ENCODE measurements at regions not wholly inside any gene's neighbourhood (a gene's known extent, or its start where the extent isn't known, plus 50 kb on each side); places are given as distances from the start of the nearest gene placed in this dataset.

DNA sequence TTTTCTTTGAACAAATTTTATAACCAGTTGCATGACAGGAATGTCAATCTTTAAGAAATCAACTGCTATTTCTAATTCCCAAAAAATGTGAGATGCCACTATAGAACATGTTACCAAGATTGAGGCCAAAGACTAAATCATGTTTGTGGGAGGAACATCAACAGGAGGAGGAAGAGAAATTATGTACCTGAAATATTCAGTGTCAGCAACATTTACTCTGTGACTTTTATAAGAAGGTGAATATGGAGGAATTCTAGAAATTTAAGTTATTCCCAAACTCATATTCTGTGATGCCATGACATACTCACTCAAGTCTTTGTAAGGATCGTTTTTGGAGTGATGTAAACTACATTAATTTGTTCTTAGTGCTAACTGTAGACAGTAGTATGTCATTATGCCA lies 408.4 kb downstream of the SH2D4B start:
- no peaks in the 10 kb centered on the region for H3K79me2 ChIP-seq (ENCODE audit: insufficient read depth, low read length)
- TF ChIP-seq, protein P1, sequence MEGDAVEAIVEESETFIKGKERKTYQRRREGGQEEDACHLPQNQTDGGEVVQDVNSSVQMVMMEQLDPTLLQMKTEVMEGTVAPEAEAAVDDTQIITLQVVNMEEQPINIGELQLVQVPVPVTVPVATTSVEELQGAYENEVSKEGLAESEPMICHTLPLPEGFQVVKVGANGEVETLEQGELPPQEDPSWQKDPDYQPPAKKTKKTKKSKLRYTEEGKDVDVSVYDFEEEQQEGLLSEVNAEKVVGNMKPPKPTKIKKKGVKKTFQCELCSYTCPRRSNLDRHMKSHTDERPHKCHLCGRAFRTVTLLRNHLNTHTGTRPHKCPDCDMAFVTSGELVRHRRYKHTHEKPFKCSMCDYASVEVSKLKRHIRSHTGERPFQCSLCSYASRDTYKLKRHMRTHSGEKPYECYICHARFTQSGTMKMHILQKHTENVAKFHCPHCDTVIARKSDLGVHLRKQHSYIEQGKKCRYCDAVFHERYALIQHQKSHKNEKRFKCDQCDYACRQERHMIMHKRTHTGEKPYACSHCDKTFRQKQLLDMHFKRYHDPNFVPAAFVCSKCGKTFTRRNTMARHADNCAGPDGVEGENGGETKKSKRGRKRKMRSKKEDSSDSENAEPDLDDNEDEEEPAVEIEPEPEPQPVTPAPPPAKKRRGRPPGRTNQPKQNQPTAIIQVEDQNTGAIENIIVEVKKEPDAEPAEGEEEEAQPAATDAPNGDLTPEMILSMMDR (IDR thresholded peaks at IDR 0.05; ENCODE audit: insufficient read depth, low read depth, low read length): no peak
- no peak for TF ChIP-seq EZH2 (IDR thresholded peaks at IDR 0.05; ENCODE audit: insufficient read depth, low read length)
- no peak overlapping the region for H3K9ac ChIP-seq (ENCODE audit: low read length)
- no peak overlapping the region for H3K4me3 Mint-ChIP-seq (ENCODE audit: unreplicated experiment)
- H3K4me2 ChIP-seq (ENCODE audit: low read length): no peak overlapping the region
- H3K27ac ChIP-seq (ENCODE audit: low read depth, low read length): no peak overlapping the region
- H3K4me3 ChIP-seq (ENCODE audit: insufficient read depth, low read depth, low read length): no peak overlapping the region
- no peaks in the 10 kb centered on the region for H3K36me3 Mint-ChIP-seq (ENCODE audit: low read depth, unreplicated experiment)
- no peaks in the 10 kb centered on the region for H3K9me3 ChIP-seq (ENCODE audit: insufficient read depth, low read depth, low read length)
- H4K20me1 ChIP-seq (ENCODE audit: insufficient read depth, low read length): no peaks in the 10 kb centered on the region
- FAIRE-seq: no peak
- H3K27me3 Mint-ChIP-seq (ENCODE audit: low read depth, unreplicated experiment): peaks cover 2% of the 10 kb centered on the region
- H3K27me3 ChIP-seq (ENCODE audit: insufficient read depth, low read length): no peaks in the 10 kb centered on the region
- no peaks in the 10 kb centered on the region for H3K36me3 ChIP-seq (ENCODE audit: insufficient read depth, low read length)
- no peaks in the 10 kb centered on the region for H3K4me1 ChIP-seq (ENCODE audit: insufficient read depth, low read length)
- DNase-seq (ENCODE audit: low read depth): no peak
- H3K27ac Mint-ChIP-seq (ENCODE audit: unreplicated experiment): no peak overlapping the region
- H3K9me3 Mint-ChIP-seq (ENCODE audit: unreplicated experiment): no peaks in the 10 kb centered on the region
- no peak overlapping the region for H2AFZ ChIP-seq (ENCODE audit: low read depth, low read length)
- H3K4me1 Mint-ChIP-seq (ENCODE audit: low read depth, unreplicated experiment): no peaks in the 10 kb centered on the region

DNA sequence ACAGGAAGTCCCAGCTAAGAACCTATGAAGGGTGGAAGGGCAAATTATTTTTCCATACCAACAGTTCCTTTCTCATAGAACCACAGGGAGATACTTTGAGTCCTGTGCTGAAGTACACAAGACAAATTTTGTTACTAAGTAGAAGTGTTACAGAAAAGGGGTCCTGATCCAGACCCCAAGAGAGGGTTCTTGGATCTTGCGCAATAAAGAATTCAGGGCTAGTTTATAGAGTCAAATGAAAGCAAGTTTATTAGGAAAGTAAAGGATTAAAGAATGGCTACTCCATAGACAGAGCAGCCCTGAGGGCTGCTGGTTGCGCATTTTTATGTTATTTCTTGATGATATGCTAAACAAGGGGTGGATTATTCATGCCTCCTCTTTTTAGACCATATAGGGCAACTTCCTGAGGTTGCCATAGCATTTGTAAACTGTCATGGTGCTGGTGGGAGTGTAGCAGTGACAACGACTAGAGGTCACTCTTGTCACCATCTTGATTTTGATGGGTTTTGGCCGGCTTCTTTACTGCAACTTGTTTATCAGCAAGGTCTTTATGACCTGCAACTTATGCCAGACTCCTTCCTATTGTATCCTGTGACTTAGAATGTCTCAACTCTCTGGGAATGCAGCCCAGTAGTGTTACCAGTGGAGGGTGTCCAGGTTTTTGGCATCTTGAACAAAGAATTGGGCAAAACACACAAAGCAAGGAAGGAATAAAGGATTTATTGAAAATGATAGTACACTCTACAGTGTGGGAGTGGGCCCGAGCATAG lies 409.4 kb downstream of the SH2D4B start:
- Histone ChIP-seq H4K20me1 (ENCODE audit: insufficient read depth, low read length) (no peaks in the 10 kb centered on the region), H3K4me2 (ENCODE audit: low read length) (no peak overlapping the region), H3K27me3 (ENCODE audit: insufficient read depth, low read length) (no peaks in the 10 kb centered on the region), H3K4me3 (ENCODE audit: insufficient read depth, low read depth, low read length) (no peak overlapping the region), H3K27ac (ENCODE audit: low read depth, low read length) (no peak overlapping the region), H3K9me3 (ENCODE audit: insufficient read depth, low read depth, low read length) (no peaks in the 10 kb centered on the region), H3K4me1 (ENCODE audit: insufficient read depth, low read length) (no peaks in the 10 kb centered on the region), H2AFZ (ENCODE audit: low read depth, low read length) (no peak overlapping the region), H3K36me3 (ENCODE audit: insufficient read depth, low read length) (no peaks in the 10 kb centered on the region), H3K79me2 (ENCODE audit: insufficient read depth, low read length) (no peaks in the 10 kb centered on the region), H3K9ac (ENCODE audit: low read length) (no peak overlapping the region)
- Mint-ChIP-seq H3K4me3 (ENCODE audit: unreplicated experiment) (no peak overlapping the region), H3K27me3 (ENCODE audit: low read depth, unreplicated experiment) (peaks cover 2% of the 10 kb centered on the region), H3K27ac (ENCODE audit: unreplicated experiment) (no peak overlapping the region), H3K36me3 (ENCODE audit: low read depth, unreplicated experiment) (no peaks in the 10 kb centered on the region), H3K9me3 (ENCODE audit: unreplicated experiment) (no peaks in the 10 kb centered on the region), H3K4me1 (ENCODE audit: low read depth, unreplicated experiment) (no peaks in the 10 kb centered on the region)
- TF ChIP-seq EZH2 (IDR thresholded peaks at IDR 0.05; ENCODE audit: insufficient read depth, low read length): no peak
- TF ChIP-seq, protein P1 (IDR thresholded peaks at IDR 0.05; ENCODE audit: insufficient read depth, low read depth, low read length): no peak
- FAIRE-seq: no peak
- no peak for DNase-seq (ENCODE audit: low read depth)

DNA sequence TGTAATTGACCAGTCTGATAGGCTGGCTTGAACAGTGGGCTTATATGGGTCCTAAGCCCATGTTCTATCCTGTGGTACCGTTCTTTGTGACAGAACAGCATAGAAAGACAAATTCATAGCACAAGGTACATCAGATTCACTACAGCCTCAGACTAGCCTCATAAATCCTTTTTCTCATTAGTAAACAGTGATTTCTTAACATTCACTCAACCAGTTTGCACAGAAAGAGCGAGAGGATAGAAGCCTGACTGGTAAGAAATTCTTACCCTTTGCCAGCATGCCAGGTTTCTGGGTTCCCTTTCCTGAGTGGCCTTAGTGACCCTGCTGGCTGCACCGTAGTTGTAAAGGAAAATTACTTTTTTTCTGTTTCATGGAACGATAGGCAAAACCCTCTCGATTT lies 412.1 kb downstream of the SH2D4B start:
- FAIRE-seq (no peak), DNase-seq (ENCODE audit: low read depth) (no peak)
- Histone ChIP-seq H3K4me3 (ENCODE audit: insufficient read depth, low read depth, low read length) (no peak overlapping the region), H3K9me3 (ENCODE audit: insufficient read depth, low read depth, low read length) (no peaks in the 10 kb centered on the region), H3K27ac (ENCODE audit: low read depth, low read length) (no peak overlapping the region), H4K20me1 (ENCODE audit: insufficient read depth, low read length) (no peaks in the 10 kb centered on the region), H3K79me2 (ENCODE audit: insufficient read depth, low read length) (no peaks in the 10 kb centered on the region), H3K27me3 (ENCODE audit: insufficient read depth, low read length) (no peaks in the 10 kb centered on the region), H3K9ac (ENCODE audit: low read length) (no peak overlapping the region), H3K4me1 (ENCODE audit: insufficient read depth, low read length) (no peaks in the 10 kb centered on the region), H3K36me3 (ENCODE audit: insufficient read depth, low read length) (no peaks in the 10 kb centered on the region), H2AFZ (ENCODE audit: low read depth, low read length) (no peak overlapping the region), H3K4me2 (ENCODE audit: low read length) (no peak overlapping the region)
- no peak overlapping the region for H3K4me3 Mint-ChIP-seq (ENCODE audit: unreplicated experiment)
- no peaks in the 10 kb centered on the region for H3K36me3 Mint-ChIP-seq (ENCODE audit: low read depth, unreplicated experiment)
- TF ChIP-seq, protein P1 (IDR thresholded peaks at IDR 0.05; ENCODE audit: insufficient read depth, low read depth, low read length): no peak
- no peak for TF ChIP-seq EZH2 (IDR thresholded peaks at IDR 0.05; ENCODE audit: insufficient read depth, low read length)
- H3K9me3 Mint-ChIP-seq (ENCODE audit: unreplicated experiment): no peaks in the 10 kb centered on the region
- peaks cover 2% of the 10 kb centered on the region for H3K27me3 Mint-ChIP-seq (ENCODE audit: low read depth, unreplicated experiment)
- H3K4me1 Mint-ChIP-seq (ENCODE audit: low read depth, unreplicated experiment): no peaks in the 10 kb centered on the region
- H3K27ac Mint-ChIP-seq (ENCODE audit: unreplicated experiment): no peak overlapping the region

Data from astrocyte (in vitro differentiated cells and primary cell).